ENCODE measurements at regions not wholly inside any gene's neighbourhood (a gene's known extent, or its start where the extent isn't known, plus 50 kb on each side); places are given as distances from the start of the nearest gene placed in this dataset.
"Not testable (repeated sequence)": the region's sequence is repeated elsewhere in the genome, so short reads cannot be mapped to it uniquely, and the experiment has no call there.

DNA sequence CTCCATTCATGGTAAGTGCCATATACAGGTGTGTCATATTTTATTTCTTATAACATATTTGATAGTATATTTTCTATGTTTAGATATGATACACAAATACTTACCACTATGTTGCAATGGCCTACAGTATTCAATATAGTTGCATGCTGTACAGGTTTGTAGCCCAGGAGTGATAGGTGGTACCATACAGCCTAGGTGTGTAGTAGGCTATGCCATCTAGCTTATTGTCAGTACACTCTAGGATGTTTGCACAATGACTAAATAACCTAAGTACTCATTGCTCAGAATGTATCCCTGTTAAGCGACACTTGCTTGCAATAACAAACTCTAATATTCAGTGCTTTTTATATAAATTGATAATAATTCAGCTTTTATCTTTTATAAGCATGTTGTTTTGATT, 563.1 kb upstream of the LINC00305 start:
- no peak for DNase-seq
- ATAC-seq = peak; percentile 91
- intact Hi-C loops (cut with DNase I, micrococcal nuclease) = no loop called here

DNA sequence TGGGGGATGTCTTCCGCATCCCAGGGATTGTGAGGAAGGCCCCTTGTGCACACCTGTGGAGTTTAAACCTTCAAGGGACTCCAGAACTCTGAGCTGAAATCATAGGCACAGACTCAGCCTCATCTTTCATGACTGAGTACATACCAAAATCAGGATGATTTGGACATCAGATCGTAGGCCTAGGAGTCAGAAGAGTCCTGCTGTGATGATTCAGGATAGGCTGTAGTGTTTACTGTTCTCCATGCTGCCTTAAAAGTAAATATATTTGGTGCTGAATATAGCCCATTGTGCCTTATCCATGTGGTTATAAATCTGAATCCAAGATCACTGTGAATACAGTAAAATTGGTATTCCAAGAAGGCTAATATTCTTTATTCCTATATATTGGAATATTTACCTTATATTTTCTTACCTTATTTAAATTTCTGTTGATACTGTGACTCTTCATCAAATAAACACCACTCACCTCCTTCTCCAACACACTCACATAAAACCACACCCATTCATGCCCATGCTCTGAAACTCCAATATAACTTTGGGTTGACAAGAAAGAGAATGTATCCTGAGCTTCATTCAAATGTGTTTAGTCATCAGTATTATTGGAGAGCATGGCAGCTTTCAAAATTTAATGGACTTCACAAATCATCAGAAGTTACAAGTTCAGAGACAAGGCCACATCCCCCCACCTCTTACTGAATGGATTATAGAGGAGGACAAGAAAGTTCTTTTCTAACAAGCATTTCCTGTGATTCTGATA, 561.4 kb upstream of the LINC00305 start:
- peak; percentile 41 for ATAC-seq
- intact Hi-C loops (cut with DNase I, micrococcal nuclease) = no loop called here
- no peak for DNase-seq

DNA sequence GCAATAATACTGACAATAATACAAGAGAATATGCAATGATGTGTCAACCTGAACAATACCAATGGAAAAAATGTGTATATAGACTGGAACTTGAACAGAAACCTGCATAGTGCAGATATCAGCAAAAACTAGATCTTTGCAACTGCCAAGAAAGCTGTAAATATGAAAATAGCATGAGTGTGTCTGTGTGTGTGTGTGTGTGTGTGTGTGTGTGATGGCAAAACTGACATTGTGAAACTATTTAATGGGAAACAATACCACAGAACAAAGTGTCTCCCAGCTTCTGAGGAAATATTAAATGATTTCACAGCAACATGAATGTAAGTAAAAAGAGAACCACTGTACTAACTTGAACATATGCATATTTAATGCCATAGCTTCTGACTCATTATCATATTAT, 558.2 kb upstream of the LINC00305 start:
- ATAC-seq = no peak
- DNase-seq = no peak
- intact Hi-C loops (cut with DNase I, micrococcal nuclease) = no loop called here

DNA sequence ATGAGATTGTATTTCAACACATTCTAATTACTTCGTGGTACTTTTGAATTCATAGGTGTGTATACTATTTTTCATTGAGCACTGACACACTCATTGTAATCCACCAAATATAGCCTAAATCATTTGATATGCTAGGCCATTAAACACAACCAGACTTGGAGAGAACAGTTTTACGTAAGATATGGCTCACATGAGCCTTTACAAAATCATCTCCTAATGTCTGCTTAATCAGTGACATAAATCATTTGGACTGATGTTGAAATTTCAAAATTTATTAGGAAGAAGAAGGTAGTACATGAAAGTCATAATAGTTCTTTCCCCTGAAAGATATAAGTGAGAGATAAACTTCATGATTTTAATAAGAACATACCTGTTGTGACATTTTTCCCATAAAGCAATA, 550.2 kb upstream of the LINC00305 start:
- intact Hi-C loops (cut with DNase I, micrococcal nuclease) = no loop called here
- ATAC-seq = no peak
- DNase-seq = no peak

DNA sequence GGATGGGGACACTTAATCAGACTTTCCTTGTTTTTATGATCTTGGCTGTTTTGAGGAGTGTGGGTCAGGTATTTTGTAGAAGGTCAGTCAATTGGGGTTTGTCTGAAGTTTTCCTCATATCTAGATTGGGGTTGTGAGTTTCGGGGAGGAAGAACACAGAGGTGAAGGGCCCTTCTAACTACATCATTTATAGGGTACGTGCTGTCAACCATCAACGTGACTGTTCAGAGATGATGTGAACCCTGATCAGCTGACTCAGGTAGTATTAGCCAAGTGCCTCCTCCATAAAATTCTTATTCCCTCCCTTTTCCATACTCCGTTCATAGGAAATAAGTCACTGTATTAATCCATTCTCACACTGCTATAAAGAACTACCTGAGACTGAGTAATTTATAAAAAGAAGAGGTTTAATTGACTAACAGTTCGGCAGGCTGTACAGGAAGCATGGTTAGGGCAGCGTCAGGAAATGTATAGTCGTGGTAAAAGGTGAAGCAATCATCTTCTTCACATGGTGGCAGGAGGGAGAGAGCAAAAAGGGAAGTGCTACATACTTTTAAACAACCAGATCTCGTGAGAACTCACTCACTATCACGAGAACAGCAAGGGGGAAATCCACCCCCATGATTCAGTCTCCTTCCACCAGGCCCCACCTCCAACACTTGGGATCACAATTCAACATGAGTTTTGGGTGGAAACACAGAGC, 547.1 kb upstream of the LINC00305 start:
- no peak for ATAC-seq
- DNase-seq = no peak
- intact Hi-C loops (cut with DNase I, micrococcal nuclease) = no loop called here

DNA sequence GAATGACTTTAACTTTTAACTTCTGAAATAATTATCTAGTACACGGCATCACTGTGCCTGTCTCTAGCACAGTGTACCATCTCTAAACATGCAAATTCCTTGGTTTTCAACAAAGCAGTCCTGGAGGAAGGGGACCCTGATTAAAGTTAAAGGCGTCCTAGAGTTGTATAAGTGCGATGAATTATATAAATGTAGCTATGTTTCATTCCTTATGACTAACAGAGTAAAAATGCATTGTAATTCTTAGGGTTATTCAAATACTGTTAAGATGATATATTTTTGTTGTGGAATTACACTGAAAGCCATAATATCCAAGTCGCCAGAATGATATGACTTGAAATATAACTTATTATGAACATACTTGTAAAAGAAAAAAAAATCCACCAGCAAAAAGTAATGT, 544.9 kb upstream of the LINC00305 start:
- DNase-seq (no peak), ATAC-seq (no peak)
- intact Hi-C loops (cut with DNase I, micrococcal nuclease) = no loop called here

DNA sequence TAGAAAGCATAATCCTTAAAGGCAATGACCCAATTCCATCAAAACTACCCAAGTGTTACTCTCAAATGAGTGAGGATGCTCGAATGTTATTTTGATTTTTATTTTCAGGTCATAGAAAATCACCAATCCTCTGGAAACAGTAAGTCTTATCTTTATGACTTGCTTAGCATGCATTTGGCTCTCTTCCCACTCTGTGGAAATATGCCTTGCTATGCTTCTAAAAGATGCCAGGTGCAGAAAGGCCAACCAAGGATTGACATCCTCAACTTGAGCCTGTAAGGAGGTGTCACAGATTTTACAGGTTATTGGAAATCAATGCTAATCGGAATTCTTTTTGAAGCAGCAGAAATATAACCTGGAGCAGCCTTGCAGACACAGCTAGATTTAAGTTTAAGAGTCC, 543.9 kb upstream of the LINC00305 start:
- DNase-seq (no peak), ATAC-seq (no peak)
- intact Hi-C loops (cut with DNase I, micrococcal nuclease) = no loop called here

DNA sequence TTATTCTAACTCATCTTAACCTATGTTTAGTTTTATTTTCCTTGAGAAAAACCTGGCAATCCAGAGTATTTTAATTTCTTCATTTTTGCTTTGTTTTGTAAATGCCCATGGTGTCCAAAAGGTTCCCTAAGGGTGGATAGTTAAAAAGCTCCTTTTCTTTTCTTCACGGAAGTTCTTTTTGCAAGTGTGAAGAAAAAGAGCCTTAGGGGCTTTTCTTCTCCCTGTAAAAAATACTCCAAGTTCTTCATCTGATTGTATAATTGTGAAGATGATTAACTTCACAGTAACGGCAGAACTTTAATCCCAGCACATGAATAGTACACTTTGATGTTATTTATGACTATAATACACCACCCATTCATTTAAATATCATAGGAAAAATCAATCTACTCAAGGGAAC, 530.2 kb upstream of the LINC00305 start:
- ATAC-seq (no peak), DNase-seq (no peak)
- intact Hi-C loops (cut with DNase I, micrococcal nuclease) = no loop called here

DNA sequence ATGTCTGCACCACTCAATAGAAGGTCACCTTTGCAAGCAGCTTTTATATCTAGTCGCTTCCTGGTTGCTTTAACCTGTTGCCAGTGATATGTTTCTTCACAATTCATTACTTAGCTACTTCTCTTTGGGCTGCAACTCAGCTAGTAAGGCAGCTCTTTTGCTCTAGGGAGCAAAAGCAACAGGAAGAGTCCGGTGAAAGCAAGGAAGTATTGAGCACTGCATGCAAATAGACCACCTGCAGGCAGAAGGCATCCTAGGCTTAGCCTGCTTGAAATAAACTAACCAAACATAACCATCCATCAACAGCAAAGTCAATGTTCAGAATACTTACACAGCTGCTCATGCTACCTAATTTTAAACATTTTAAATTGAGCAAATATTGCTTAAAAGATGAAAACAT, 529.2 kb upstream of the LINC00305 start:
- intact Hi-C loops (cut with DNase I, micrococcal nuclease) = no loop called here
- ATAC-seq (no peak), DNase-seq (no peak)

DNA sequence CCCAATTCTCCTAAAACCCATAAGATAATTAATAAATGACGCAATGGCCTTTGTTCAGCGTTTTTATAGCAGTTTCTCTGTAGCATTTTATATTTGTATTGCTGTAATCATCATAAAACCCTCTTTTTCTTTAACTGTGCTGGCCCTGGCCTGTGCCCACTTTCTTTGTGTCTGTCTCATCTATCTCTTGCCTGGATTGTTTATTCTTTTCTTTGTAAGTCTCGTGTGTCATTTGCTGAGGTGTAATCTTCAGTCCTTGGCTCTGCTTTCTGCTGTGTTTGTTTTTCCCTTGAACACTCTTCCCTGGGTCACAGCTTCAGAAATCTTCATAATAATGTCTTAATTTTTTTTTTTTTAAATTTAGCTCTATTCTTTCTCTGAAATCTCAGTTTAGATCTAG, 525.8 kb upstream of the LINC00305 start:
- intact Hi-C loops (cut with DNase I, micrococcal nuclease) = no loop called here
- ATAC-seq (no peak), DNase-seq (no peak)

DNA sequence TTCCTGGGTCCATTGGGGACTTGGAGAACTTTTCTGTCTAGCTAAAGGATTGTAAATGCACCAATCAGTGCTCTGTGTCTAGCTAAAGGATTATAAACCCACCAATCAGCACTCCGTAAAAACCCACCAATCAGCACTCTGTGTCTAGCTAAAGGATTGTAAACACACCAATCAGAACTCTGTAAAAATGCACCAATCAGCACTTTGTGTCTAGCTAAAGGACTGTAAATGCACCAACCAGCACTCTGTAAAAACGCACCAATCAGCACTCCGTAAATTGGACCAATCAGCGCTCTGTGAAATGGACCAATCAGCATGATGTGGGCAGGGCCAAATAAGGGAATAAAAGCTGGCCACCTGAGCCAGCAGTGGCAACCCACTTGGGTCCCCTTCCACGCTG, 522.4 kb upstream of the LINC00305 start:
- ATAC-seq; DNase-seq; intact Hi-C loops (cut with DNase I, micrococcal nuclease): not testable (repeated sequence)

DNA sequence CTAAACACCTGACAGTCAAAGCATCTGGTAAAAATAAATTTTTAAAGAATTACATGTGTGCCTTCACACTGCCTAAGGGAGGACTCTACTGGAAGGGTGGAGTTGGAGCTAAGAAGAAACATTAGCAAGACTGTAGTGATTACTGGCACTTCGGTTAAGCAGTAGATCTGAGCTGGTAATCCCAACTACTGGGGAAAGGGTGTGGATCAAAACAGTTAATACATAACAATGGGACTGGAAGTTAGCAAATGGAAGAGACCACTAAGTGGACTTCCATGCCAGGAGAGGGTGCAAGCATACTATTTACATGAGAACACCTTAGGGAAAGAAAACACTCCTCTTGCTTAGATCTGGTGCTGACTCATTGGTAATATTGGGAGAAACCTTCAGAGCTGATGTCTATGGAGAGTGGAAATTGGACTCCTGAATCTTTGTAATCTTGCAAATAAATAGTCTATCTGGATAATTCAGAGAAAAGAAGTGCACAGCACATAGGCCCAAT, 519.6 kb upstream of the LINC00305 start:
- intact Hi-C loops (cut with DNase I, micrococcal nuclease) = no loop called here
- ATAC-seq = peak; percentile 60
- DNase-seq = no peak

DNA sequence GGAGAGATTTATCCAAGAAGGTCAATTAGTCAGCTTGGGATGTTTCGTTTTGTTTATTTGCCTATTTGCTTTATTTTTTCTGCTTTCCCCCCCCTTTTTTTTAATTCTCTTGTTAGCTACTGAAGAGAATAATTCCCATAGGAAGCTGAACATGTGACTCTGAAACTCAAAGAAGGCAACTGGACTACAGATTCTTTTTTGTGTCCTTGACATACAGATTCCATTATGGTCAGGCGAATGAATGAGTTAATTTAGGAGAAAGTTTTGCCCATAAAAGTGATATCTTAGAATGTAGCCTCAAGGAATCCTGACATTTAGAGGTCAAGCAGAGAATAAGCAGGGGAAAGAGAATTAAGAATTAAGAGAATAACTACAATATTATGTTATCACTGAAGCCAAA, 514.2 kb upstream of the LINC00305 start:
- intact Hi-C loops (cut with DNase I, micrococcal nuclease) = no loop called here
- DNase-seq = no peak
- ATAC-seq = no peak

DNA sequence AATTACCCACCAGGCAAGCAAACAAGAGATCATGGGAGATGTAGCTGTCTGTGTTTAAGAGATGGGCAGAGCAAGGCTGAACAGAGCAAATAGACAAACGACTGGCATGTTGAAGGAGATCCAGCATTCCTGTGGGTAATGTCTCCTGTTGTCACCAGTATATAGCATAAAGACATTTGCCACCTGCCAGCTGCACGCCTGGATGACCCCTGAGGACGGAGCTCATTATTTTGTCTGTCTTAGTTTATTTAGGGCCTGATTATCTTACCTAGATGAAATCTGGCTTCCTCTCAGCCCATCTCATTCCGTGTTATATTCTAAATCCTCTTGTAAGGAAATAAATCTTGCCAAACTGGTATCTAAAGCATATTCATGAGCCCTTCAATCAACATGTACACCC, 510.3 kb upstream of the LINC00305 start:
- intact Hi-C loops (cut with DNase I, micrococcal nuclease) = no loop called here
- ATAC-seq (no peak), DNase-seq (no peak)

DNA sequence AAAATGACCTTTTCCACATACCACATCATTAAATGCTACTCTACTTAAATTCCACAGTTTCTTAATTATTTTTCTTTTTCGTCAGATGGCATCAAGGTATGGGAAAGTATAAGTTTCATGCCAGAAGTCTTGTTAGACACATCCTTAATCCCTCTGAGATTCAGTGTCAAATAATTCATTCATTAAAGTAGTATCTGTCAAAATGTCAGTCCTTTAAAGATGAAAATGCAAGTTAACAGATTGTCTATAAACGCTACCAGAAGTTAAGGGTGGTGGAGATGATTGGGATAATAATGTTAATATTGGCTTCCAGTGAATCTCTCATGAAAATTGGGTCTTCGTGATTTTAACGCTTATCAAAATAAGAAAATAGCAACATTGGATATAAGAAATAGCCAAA, 504.2 kb upstream of the LINC00305 start:
- intact Hi-C loops (cut with DNase I, micrococcal nuclease) = no loop called here
- DNase-seq (no peak), ATAC-seq (no peak)

DNA sequence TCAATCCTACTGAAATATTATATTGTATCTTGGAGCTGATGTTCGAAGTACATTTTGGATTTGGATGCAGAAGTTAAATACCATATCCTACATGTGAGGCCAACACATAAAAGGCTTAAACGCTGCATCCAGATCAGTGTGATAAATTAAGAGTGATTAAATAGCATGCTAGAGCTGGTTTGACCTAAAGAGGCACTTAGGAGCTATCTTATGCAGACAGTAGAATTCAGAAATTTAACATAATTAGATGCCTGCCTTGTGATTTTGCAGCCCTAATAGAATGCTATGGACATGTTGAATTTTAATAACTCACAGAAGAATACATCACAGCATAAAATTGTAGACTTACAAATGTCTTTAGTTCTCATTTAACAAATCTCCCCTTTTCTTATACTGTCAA, 501.2 kb upstream of the LINC00305 start:
- intact Hi-C loops (cut with DNase I, micrococcal nuclease) = no loop called here
- DNase-seq (no peak), ATAC-seq (no peak)

DNA sequence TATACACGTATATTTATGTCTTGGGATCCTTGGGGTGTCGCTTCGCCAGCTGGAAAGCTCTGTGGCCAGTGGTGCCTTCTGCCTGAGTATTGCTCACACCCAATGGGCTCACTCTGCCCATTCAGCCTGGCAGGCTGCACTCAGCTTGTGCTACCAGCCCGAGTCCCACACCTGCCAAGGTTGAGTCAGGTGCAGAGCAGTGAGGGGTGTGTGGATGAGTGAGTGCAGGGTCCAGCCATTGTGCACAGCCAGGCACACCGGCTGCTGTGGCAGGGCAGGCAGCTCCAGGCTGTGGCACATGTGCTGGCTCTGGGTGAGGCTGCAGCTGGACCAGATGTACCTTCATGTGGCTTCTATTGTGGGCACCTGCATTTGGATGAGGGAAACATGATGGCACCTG, 496.9 kb upstream of the LINC00305 start:
- intact Hi-C loops (cut with DNase I, micrococcal nuclease) = no loop called here
- DNase-seq = no peak
- ATAC-seq = no peak

DNA sequence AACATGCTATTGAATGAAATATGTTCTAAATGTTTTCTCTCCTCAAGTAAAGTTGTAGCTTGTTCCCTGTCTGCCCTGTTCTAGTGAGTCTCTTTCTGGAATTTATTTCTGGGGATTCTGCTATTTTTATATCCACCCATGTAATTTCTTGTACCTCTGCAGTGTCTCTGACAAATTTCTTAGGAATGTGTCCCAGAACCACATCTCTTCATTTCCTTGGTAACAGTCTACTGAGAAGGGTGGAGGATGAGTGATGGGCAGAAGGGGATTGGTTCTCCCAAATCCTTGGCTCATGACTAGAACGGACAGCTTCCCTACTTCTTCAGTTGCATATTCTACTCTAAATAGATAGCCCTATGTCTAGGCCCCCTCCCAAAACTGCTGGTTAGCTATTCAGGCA, 490.6 kb upstream of the LINC00305 start:
- intact Hi-C loops (cut with DNase I, micrococcal nuclease) = no loop called here
- DNase-seq (no peak), ATAC-seq (no peak)

DNA sequence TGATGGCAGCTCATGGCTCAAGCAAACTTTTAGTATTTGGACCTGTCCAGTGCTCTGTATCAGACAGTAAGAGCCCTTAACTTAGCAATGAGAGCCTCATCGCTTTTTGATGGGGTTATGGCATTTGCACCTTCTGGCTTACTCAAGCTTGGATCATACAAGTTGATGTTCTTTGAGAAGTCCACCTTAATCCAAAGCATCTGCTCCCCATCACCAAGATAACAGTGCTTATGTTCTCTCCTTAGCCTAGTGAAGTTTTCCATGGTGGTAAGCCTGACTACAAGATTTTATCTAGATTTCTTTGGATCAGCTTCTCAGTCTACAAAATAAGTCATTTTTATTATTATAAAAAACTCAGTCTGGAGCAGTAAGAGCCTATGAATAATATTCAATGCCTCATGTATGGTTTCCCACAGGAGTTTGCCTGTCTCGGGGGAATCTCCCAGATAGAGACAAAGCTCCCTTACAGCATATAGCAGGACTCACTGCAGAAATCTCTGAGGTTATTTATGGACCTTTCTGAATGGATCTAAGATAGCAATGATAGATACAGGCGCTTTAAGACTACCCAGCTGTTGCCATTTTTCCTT, 472.2 kb upstream of the LINC00305 start:
- DNase-seq (no peak), ATAC-seq (no peak)
- intact Hi-C loops (cut with DNase I, micrococcal nuclease) = no loop called here

DNA sequence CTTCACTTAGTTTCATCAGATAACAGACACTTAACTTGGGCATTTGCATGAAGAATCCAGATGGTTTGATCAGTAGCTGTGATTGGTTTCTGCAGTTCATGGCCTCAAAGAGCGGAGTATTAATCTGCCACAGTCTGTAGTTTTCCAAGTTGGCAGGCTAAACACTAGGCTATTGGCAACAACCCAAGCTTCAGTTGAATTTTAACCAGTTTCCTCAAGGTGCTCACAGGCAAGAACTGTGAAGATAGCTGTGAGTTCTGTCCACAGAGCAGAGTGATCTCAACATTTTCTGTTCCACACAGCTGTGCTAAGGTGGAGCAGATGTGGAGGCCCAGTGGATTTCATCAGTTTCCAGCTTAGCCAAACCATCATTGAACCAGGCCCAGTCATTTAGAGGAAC, 469.5 kb upstream of the LINC00305 start:
- no peak for DNase-seq
- peak; percentile 65 for ATAC-seq
- intact Hi-C loops (cut with DNase I, micrococcal nuclease) = no loop called here
